ENCODE measurements at regions not wholly inside any gene's neighbourhood (a gene's known extent, or its start where the extent isn't known, plus 50 kb on each side); places are given as distances from the start of the nearest gene placed in this dataset.

DNA sequence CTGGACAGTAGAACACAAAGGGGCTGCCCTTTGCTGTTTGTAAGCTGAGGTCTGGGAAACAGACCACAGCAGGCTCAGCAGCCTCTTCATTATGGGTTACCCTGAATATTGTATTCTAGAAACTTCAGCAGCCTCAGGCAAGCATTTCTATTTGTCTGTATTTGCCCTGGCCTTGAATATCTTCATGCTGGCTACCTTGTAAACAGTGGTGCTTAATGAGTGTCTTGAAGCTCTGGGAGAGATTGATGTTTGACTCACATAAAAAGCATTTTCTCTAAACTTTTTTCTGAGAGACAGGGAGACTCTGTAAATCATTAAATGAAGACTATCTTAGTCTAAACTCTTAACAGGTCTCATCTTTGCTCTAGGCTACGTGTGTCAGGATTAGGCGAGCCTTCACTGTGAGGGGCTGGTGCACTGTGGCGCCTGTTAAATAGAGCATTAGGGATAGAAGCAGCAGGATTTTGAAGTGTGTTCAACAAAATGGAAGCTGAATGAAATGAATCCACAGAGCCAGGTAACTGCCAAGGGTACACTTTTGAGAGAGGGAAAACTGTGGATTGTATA, 53.1 kb upstream of the MEX3C start:
- POLR2A ChIA-PET, result interaction anchor here (0.6 kb wide), 1 partner anchor 15 kb away, joined by 3 read pairs; no protein-coding TSS in a partner anchor
- no peak overlapping the region for H3K27ac Mint-ChIP-seq
- peaks cover 15% of the 10 kb centered on the region for H3K9me3 Mint-ChIP-seq
- no peak for TF ChIP-seq GABPB1 (CRISPR knock-in tag; IDR thresholded peaks at IDR 0.05)
- no peak for TF ChIP-seq ZMAT4 (CRISPR knock-in tag; IDR thresholded peaks at IDR 0.05)
- TF ChIP-seq GRHL2 (CRISPR knock-in tag; IDR thresholded peaks at IDR 0.05; ENCODE audit: insufficient replicate concordance, severe bottlenecking), result no peak
- no peak for TF ChIP-seq ZNF232 (CRISPR knock-in tag; IDR thresholded peaks at IDR 0.05)
- no peak for TF ChIP-seq NR1H2 (CRISPR knock-in tag; IDR thresholded peaks at IDR 0.05)
- no peak for TF ChIP-seq ZNF219 (CRISPR knock-in tag; IDR thresholded peaks at IDR 0.05; ENCODE audit: borderline replicate concordance)
- TF ChIP-seq, protein P1, sequence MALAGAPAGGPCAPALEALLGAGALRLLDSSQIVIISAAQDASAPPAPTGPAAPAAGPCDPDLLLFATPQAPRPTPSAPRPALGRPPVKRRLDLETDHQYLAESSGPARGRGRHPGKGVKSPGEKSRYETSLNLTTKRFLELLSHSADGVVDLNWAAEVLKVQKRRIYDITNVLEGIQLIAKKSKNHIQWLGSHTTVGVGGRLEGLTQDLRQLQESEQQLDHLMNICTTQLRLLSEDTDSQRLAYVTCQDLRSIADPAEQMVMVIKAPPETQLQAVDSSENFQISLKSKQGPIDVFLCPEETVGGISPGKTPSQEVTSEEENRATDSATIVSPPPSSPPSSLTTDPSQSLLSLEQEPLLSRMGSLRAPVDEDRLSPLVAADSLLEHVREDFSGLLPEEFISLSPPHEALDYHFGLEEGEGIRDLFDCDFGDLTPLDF (CRISPR knock-in tag; IDR thresholded peaks at IDR 0.05), result no peak
- TF ChIP-seq, protein P2, sequence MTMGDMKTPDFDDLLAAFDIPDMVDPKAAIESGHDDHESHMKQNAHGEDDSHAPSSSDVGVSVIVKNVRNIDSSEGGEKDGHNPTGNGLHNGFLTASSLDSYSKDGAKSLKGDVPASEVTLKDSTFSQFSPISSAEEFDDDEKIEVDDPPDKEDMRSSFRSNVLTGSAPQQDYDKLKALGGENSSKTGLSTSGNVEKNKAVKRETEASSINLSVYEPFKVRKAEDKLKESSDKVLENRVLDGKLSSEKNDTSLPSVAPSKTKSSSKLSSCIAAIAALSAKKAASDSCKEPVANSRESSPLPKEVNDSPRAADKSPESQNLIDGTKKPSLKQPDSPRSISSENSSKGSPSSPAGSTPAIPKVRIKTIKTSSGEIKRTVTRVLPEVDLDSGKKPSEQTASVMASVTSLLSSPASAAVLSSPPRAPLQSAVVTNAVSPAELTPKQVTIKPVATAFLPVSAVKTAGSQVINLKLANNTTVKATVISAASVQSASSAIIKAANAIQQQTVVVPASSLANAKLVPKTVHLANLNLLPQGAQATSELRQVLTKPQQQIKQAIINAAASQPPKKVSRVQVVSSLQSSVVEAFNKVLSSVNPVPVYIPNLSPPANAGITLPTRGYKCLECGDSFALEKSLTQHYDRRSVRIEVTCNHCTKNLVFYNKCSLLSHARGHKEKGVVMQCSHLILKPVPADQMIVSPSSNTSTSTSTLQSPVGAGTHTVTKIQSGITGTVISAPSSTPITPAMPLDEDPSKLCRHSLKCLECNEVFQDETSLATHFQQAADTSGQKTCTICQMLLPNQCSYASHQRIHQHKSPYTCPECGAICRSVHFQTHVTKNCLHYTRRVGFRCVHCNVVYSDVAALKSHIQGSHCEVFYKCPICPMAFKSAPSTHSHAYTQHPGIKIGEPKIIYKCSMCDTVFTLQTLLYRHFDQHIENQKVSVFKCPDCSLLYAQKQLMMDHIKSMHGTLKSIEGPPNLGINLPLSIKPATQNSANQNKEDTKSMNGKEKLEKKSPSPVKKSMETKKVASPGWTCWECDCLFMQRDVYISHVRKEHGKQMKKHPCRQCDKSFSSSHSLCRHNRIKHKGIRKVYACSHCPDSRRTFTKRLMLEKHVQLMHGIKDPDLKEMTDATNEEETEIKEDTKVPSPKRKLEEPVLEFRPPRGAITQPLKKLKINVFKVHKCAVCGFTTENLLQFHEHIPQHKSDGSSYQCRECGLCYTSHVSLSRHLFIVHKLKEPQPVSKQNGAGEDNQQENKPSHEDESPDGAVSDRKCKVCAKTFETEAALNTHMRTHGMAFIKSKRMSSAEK (CRISPR knock-in tag; IDR thresholded peaks at IDR 0.05; ENCODE audit: borderline replicate concordance), result no peak
- no peak for TF ChIP-seq PREB (CRISPR knock-in tag; IDR thresholded peaks at IDR 0.05; ENCODE audit: borderline replicate concordance)
- no peak for TF ChIP-seq MYBL2 (CRISPR knock-in tag; IDR thresholded peaks at IDR 0.05)
- TF ChIP-seq SP1 (CRISPR knock-in tag; conservative IDR thresholded peaks at IDR 0.05), result no peak
- no peak for TF ChIP-seq PRDM15 (CRISPR knock-in tag; IDR thresholded peaks at IDR 0.05)
- TF ChIP-seq, protein P3, sequence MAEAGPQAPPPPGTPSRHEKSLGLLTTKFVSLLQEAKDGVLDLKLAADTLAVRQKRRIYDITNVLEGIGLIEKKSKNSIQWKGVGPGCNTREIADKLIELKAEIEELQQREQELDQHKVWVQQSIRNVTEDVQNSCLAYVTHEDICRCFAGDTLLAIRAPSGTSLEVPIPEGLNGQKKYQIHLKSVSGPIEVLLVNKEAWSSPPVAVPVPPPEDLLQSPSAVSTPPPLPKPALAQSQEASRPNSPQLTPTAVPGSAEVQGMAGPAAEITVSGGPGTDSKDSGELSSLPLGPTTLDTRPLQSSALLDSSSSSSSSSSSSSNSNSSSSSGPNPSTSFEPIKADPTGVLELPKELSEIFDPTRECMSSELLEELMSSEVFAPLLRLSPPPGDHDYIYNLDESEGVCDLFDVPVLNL (CRISPR knock-in tag; IDR thresholded peaks at IDR 0.05; ENCODE audit: borderline replicate concordance, low read depth), result no peak
- TF ChIP-seq EMX1 (CRISPR knock-in tag; IDR thresholded peaks at IDR 0.05), result no peak
- no peak for TF ChIP-seq OVOL2 (CRISPR knock-in tag; IDR thresholded peaks at IDR 0.05; ENCODE audit: borderline replicate concordance)
- TF ChIP-seq, protein P4, sequence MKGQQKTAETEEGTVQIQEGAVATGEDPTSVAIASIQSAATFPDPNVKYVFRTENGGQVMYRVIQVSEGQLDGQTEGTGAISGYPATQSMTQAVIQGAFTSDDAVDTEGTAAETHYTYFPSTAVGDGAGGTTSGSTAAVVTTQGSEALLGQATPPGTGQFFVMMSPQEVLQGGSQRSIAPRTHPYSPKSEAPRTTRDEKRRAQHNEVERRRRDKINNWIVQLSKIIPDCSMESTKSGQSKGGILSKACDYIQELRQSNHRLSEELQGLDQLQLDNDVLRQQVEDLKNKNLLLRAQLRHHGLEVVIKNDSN (CRISPR knock-in tag; IDR thresholded peaks at IDR 0.05), result no peak
- TF ChIP-seq ZNF425 (CRISPR knock-in tag; conservative IDR thresholded peaks at IDR 0.05), result no peak

More for the DNA sequence above, 53.1 kb upstream of the MEX3C start:
- Mint-ChIP-seq H3K4me1 (peaks cover 15% of the 10 kb centered on the region), H3K27me3 (ENCODE audit: low read depth) (no peaks in the 10 kb centered on the region; the same call in 1 of the 2 replicates), H3K36me3 (peaks cover 6% of the 10 kb centered on the region; the same call in 1 of the 2 replicates), H3K4me3 (no peak overlapping the region)
- DNase-seq (ENCODE audit: low spot score), result no peak
- CTCF ChIA-PET, result no interaction called here
- ATAC-seq, result no peak
